ENCODE measurements at regions not wholly inside any gene's neighbourhood (a gene's known extent, or its start where the extent isn't known, plus 50 kb on each side); places are given as distances from the start of the nearest gene placed in this dataset.

GRCh38 chr10:63832686-63833085 lies 311.5 kb downstream of the REEP3 start:
- no peak overlapping the region for H3K4me3 ChIP-seq (ENCODE audit: low read depth, low read length, poor library complexity, severe bottlenecking)
- no peaks in the 10 kb centered on the region for H3K36me3 ChIP-seq (ENCODE audit: insufficient read depth, low read length, poor library complexity, severe bottlenecking)
- ChIA-PET CTCF (no interaction called here), POLR2A (ENCODE audit: low non-redundant PET) (no interaction called here)
- TF ChIP-seq EZH2 (IDR thresholded peaks at IDR 0.05; ENCODE audit: borderline replicate concordance, low read depth, low read length, poor library complexity, severe bottlenecking) = no peak
- no peak for TF ChIP-seq CTCF (conservative IDR thresholded peaks at IDR 0.05; ENCODE audit: low read depth, low read length)
- intact Hi-C loops (cut with micrococcal nuclease; ENCODE audit: unreplicated experiment) = no loop called here
- no TSS peak for BruUV-seq (replicated peaks)
- H3K27me3 ChIP-seq (replicated peaks; ENCODE audit: insufficient read depth, low read depth, low read length, poor library complexity) = no peaks in the 10 kb centered on the region
- no peak overlapping the region for H3K27ac ChIP-seq (ENCODE audit: low read depth, low read length, poor library complexity, severe bottlenecking)
- no peaks in the 10 kb centered on the region for H3K4me1 ChIP-seq (ENCODE audit: insufficient read depth, low read length, poor library complexity, severe bottlenecking)
- no peak for DNase-seq (ENCODE audit: low spot score)
- H3K9me3 ChIP-seq (ENCODE audit: low read depth, low read length, poor library complexity, severe bottlenecking) = no peaks in the 10 kb centered on the region

- H3K36me3 ChIP-seq (ENCODE audit: insufficient read depth, low read length, poor library complexity, severe bottlenecking) = no peaks in the 10 kb centered on the region
- ChIA-PET CTCF (no interaction called here), POLR2A (ENCODE audit: low non-redundant PET) (no interaction called here)
- TF ChIP-seq CTCF (conservative IDR thresholded peaks at IDR 0.05; ENCODE audit: low read depth, low read length) = no peak
- no peak for TF ChIP-seq EZH2 (IDR thresholded peaks at IDR 0.05; ENCODE audit: borderline replicate concordance, low read depth, low read length, poor library complexity, severe bottlenecking)
- DNase-seq (ENCODE audit: low spot score) = no peak
- H3K4me1 ChIP-seq (ENCODE audit: insufficient read depth, low read length, poor library complexity, severe bottlenecking) = no peaks in the 10 kb centered on the region
- intact Hi-C loops (cut with micrococcal nuclease; ENCODE audit: unreplicated experiment) = no loop called here
- no peak overlapping the region for H3K27ac ChIP-seq (ENCODE audit: low read depth, low read length, poor library complexity, severe bottlenecking)
- no peak overlapping the region for H3K4me3 ChIP-seq (ENCODE audit: low read depth, low read length, poor library complexity, severe bottlenecking)
- no peaks in the 10 kb centered on the region for H3K9me3 ChIP-seq (ENCODE audit: low read depth, low read length, poor library complexity, severe bottlenecking)
- BruUV-seq (replicated peaks) = no TSS peak
- no peaks in the 10 kb centered on the region for H3K27me3 ChIP-seq (replicated peaks; ENCODE audit: insufficient read depth, low read depth, low read length, poor library complexity)
Measured at GRCh38 chr10:63833411-63834060, 312.3 kb downstream of the REEP3 start.

- Histone ChIP-seq H3K9me3 (ENCODE audit: low read depth, low read length, poor library complexity, severe bottlenecking) (no peaks in the 10 kb centered on the region), H3K36me3 (ENCODE audit: insufficient read depth, low read length, poor library complexity, severe bottlenecking) (no peaks in the 10 kb centered on the region), H3K4me1 (ENCODE audit: insufficient read depth, low read length, poor library complexity, severe bottlenecking) (no peaks in the 10 kb centered on the region), H3K27ac (ENCODE audit: low read depth, low read length, poor library complexity, severe bottlenecking) (no peak overlapping the region), H3K27me3 (replicated peaks; ENCODE audit: insufficient read depth, low read depth, low read length, poor library complexity) (peaks cover 4% of the 10 kb centered on the region), H3K4me3 (ENCODE audit: low read depth, low read length, poor library complexity, severe bottlenecking) (no peak overlapping the region)
- BruUV-seq (replicated peaks) = no TSS peak
- CTCF ChIA-PET = no interaction called here
- DNase-seq (ENCODE audit: low spot score) = no peak
- no peak for TF ChIP-seq EZH2 (IDR thresholded peaks at IDR 0.05; ENCODE audit: borderline replicate concordance, low read depth, low read length, poor library complexity, severe bottlenecking)
- TF ChIP-seq CTCF (conservative IDR thresholded peaks at IDR 0.05; ENCODE audit: low read depth, low read length) = no peak
- intact Hi-C loops (cut with micrococcal nuclease; ENCODE audit: unreplicated experiment) = no loop called here
- POLR2A ChIA-PET (ENCODE audit: low non-redundant PET) = interaction anchor here (0.6 kb wide), 1 partner anchor 84 kb away, joined by 16 read pairs; no protein-coding TSS in a partner anchor
Measured at GRCh38 chr10:63836666-63837442, 315.7 kb downstream of the REEP3 start.

All from A673 (cell line).